AG08396 (cell line): ENCODE measurements at regions not wholly inside any gene's neighbourhood (a gene's known extent, or its start where the extent isn't known, plus 50 kb on each side); places are given as distances from the start of the nearest gene placed in this dataset.

ENCODE experiments used
- DNase-seq: peaks from one replicate; pipeline ENCODE4 v3.0.0; 2012; ENCODE audit warnings: low spot score, mixed read lengths

DNA sequence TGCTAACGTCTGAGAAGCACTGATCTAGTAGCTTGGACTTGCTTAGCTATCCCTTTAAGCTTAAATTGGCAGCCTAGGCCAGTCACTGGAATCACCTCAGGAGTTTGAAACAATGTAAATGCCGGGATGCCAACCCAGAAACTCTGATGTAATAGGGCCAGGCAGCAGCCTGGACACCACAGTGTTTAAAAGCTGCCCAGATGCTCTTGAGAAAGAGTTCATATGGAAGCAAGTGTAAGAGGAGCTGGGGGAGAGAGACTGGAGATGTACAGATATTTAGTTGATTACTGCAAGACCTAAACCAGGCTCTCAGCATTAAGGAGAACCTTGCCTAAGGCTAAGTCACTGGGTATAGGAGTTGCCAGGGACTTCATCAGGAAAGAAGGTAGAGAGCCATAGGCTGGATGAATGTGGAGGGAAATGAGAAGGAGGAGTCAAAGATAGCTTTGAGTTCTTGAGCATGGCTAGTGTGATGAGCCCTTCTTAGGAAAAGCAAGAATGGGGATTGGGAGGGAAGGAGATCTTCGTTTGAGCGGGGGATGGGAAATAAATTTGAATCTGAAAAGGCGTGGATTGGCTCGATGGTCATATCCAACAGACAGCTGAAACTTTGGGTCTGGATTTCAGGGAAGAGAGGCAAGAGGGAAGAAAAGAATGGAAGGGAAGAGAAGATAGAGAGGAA lies 392.9 kb upstream of the WWC1 start:
- no peak for DNase-seq

DNA sequence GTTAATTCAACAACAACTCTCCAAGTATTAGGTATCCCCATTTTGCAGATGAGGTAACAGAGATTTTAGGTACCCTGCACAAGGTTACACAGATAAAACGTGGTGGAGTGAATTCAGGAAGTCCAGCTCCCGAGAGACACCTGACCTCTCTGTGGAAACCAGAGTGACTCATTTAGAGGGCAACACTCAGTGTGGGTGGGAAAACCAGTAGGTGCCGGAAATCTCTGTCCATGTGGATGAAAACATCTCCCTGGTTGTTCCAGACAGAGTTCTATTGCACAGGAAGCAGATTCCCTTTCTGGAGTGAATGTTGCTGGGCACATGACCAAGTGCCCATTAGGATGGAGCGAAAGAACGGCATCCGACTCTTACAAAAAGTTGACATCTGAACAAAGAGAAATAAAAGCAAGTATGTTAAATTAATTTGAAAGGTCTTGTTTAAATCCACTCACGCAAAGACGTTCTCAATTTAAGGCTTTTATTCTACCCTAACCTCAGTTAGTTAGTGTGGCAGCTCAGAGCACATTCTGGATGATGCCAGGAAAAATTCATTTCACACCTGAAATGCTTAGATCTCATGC lies 391.9 kb upstream of the WWC1 start:
- DNase-seq, result no peak

DNA sequence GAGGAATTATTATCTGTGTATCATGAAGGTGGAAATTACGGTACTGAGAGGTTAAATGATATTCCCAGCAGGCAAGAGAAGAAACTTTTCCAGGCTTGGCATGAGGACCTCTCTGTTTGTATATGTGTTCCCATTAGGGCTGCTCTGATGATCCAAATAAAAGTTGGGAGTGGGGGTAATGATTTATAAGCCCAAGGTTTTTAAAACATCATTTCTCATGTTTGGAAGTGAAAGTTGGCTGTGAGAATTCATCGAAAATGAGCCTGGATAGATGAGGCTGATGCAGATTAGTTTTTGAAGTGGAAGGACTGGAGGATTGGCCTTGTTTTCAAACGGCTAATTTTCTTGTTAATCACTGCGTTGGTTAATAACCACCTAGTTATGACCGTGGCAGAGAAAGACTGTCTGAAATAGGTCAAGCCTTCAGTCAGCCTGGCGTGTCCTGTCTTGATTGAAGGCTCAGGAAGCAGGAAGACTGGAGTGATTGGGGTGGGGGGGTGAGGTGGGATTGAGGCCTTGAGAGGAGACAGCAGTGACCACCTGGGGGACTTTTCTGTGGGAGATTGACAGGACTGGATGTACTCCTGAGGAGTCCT lies 391.0 kb upstream of the WWC1 start:
- no peak for DNase-seq

DNA sequence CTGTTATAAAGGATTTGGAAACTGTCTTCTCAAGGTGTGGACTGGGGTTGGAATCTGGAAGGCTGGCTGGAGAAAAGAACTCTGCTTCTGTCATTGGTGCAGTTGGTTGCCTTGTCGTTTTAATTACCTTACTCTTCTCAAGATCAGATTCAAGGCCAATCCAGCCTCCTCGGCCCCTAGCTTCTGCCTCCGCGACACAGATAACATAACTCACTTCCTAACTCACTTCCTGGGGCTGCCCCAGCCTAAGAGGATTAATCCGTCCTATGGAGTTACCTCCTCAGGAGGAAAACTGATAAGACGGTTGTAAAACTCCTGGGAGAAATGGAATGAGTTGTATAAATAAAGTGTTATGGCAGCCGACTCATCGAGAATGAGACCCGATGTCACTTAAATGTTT lies 389.1 kb upstream of the WWC1 start:
- DNase-seq, result no peak

DNA sequence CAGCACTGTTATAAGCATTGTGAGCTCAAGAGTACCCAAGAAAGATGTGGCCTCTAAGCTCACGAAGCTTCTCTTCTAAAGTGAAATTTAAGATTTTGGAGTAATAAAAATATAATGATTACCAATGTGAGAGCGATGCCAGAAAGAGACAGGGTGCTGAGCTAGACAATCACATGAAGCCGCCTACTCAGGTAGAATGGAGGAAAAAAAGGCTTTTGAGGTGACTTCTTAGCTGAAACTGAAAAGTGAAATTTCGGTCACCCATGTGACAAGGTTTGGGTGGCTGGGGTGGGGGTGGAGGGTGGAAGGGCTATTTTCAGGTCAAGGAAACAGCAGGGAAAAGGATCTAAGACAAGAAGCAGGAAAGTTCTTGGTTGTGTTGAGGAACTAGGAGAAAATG lies 388.2 kb upstream of the WWC1 start:
- no peak for DNase-seq

DNA sequence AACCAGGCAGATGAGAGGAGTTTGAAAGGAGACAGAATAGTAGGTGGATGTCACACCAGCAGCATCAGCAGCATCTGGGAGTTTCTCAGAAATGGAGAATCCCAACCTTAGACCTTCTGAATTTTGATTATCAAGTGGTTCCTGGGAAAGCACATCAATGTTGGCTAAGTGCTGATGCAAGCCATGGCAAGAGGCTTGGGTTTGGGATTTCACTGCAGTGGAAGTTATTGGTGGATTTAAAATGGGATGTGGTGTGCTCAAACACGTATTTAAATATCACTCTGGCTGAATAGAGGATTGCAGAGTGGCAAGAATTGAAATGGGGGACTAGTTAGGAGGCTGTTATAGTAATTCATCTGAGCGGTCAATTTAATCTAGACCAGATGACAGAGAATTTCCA lies 387.8 kb upstream of the WWC1 start:
- DNase-seq, result no peak

DNA sequence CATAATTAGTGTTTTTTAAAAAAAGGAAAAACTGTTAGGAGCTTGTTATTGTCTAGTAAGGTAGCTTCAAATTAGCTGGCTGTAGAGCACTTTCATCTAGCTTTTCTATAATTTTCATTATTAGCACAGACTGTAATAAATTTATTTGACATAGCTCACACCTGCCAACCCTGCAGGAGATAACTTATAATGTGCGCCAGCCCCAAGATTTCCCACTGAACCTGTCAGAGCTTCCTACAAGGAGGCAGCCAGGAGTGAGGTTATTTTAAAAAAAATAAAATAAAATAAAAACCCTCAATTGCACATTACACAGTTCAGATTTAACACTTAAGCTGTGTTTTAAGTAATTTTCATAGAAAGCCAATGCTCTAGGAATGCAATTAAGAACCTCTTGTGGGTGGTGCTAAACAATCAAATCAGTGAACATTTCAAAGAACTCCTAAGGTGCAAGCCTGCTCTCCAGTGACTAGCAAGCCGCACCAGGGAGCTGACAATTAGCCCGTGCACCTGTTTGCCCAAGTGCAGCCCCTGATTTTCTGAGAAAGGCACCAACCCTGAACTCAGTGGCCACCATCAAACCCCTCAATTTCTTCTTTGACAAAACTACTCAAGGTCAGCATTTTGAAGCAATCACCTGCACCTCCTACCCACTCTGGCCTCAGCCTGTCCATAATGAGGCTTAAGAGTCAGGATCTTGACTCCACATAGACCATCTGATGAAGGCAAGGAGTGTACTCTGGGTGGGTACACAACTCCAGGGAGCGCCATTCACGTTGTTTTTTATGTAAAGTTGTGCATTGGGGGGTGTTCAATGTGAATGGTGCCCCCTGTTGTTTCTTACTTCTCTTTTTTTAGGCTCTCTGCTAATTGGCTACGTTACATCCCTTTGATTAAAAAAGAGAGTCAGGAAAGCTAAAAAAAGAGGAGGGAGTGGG lies 385.3 kb upstream of the WWC1 start:
- no peak for DNase-seq

DNA sequence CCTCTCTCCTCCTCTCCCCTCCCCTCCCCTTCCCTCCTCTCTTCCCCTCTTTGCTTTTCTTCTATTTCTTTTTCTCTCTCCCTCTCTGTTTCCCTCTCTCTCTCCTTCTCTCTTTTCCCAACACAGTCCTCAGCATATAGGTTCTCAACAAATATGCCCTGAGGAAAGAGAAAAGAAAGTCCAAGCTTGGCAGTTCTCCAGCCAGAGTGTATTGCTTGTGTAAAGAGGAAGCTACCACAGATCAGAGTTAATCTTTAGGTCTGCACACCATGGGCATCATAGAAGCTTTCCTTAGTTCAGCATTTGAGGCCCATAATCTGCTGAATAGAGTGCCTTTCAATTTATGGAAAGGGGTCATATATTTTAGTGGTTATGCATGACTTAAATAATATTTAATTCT lies 382.8 kb upstream of the WWC1 start:
- no peak for DNase-seq

DNA sequence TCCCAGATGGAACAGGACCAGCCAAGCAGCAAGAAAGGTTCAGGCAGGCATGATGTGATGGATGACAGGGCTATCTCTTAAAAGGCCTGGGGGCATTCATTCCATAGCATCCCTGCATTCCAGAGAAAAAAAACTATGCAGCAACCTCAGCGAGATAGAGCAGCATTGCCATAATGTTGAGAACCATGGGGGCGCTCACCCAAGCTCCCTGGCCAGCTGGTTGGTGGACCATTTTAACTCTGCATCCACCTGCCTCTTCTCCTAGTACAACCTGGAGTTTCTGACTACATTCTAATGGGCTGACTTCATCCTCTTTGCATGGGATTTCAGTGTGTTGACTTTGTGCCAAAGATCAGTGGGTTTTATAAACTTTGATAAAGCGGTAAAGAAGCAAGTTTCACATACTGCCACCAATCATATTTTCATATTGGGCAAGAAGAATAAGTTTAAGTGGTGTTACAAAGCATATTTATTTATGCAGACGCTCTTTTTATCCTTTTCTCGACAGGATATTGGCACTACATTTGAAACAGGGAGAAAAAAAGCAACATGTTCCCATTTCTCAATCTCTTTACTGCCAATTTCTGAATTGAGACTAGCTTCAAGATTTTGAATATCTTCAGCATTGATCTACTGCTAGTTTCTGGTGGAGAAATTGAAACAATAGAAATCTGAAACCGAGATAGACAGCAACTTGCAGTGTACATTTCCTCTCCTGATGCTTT lies 378.3 kb upstream of the WWC1 start:
- no peak for DNase-seq

DNA sequence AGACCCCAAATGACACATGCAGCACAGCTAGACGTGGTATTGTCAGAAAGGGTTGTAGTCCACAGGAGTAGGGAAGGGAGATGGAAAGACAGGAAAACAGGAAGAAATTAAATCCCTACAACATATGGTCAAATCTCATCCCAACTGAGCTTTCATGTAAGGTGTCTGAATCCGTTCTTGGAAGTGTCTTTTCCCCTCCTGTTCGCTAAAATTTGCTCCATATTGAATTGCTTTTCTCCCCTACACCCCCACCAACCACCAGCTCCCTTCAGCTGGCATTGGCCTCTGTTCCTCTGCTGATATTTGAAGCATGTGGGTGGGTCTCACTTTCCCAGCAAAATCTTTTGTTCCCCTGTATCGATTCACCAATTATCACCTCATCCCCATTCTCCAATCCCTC lies 376.2 kb upstream of the WWC1 start:
- no peak for DNase-seq

DNA sequence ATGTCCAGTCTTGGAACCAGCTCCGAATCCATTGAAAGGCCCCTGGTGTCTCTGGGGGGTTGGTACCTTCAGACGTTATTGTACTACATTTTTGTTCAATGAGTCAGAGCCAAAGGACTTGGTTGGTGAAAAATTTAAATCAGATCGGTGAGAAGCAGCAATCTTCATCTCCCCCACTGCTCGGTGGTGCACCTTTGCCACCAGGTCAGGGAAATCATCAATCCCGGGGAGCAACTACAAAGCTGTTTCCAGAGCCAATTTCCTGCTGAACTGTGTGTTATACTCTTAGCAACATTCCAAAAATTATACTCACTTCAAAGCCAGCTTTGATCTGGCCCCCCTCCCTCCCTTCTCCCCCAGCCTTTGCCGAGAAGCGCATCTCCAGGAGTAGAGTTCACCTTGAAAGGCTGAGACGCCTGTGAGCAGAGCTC lies 375.2 kb upstream of the WWC1 start:
- no peak for DNase-seq

DNA sequence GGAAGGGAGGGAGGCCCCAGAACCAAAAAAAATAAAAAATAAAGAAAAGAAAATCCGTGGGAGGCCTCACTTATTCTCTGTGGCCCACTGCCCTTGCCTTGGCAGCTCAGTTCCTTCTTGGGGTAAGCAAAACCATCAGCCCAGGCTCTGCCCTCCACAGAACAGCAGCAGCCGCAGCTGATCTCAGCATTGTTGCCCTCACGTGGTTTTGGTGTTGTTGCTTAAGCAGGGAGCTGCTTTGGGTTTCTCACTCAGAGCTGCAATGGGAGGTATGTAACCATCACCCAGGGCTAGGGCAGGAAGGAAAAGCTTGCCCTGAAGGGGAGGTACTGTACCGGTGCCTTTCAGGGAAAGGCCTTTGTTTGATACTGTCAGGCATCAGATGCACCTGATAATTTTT lies 374.7 kb upstream of the WWC1 start:
- no peak for DNase-seq

DNA sequence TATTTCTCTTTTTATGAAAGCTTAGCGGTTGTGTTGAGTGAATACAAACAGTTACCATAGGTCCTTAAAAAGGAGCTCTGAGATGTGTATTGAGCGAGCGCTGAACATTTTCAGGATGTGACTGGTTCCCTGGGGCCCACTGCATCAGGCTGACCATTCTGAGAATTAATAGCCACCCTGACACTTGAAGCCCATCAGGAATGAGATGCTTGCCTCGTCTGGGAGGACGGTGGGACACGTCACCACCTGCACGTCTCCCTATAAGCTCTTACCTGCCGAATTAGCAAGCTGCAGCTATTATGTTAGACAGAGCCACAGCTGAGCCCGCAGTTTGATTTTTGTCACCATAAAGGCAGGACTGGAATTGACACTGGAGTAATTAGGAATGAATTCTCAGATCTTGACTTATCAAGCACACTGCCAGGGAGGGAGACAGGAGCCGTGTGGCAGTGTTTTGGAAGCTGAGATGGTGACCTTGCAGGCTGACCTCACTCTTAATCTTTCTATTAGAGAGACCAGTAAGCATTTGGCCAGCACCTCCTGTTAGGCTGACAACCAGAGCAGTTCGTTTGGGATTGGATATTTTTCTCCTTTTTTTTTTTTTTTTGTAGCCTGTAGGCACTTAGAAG lies 373.1 kb upstream of the WWC1 start:
- DNase-seq, result no peak

DNA sequence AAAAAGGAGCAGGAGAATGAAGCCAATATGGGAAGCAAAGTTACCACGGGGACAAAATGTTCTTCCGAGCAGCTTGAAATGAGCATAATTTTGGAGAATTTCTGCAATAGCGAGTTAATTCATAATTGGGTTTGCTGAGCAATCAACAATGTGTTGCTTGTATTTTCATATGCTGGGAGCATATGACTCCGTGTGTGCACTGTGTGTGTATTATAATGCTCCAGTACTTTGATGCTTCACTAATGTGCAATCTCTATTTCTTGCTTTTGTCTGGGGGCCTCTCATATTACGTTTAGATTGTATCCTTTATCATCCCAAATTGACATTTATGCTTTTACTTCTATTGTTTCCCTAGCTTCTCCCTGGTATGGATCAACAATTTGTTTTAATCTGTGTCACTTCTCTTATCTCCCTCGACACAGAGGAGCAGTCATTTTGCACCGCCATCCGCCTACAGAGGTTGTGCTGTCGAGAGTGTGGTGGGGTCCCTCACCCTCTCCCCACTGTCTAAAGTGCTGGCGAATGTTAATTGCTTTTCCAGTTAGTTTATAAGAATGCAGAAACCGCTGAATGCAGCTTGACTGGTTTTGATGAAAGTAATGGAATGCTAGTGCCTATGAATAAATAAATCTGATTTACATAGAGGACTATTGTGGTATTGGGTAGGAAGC lies 372.5 kb upstream of the WWC1 start:
- DNase-seq, result no peak

DNA sequence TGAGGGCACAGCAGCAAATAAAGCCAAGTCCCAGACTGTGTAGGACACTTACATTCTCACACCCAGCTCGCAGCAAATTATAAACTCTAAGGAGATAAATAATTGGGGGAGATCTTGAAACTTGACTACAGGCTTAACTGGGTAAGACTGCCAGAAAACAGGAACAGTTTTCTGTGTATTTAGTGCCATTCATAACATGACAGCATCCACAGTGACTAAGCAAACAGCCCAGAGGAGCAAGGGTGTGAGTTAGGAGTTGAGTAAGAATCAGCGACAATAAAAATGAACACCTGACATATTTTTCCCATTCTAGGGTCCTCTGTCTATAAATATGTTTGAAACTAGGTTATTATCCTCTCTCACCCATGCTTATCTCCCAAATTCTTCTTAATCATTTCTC lies 370.9 kb upstream of the WWC1 start:
- DNase-seq, result no peak

DNA sequence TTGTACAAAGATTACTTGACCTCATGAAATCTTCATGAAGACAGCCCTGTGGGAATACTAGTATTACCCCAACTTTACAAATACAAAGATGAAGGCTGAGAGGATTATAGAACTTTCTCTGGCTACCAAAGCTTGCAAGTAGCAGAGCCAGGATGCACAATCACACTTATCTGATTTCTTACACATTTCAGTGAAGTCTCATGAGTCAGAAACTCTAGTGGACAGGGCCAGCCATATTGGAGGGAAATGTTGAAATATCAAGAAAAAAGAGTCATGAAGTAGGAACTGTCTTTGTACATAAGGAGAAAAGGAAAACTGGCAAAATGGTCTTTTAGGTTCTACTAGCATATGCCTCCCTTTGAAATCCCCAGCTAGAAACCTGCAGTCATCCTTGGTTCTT lies 369.6 kb upstream of the WWC1 start:
- DNase-seq, result no peak

DNA sequence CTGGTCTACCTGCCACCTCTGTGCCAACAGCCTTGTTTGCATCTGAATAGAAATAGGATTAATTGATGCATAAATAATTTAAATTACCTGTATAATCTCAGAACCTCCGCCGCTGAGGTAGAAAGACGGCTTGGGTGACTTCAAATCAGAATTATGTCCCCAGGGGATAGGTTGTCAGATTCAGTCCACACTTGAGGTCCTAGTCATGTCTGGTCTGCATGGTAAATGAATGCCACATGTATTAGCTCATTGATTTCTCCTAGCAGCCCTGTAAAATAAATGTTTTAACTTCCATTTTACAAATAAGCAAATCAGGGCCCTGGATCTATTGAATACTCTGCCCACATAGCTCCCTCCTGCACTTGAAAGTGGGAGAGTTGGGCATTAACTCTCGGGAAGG lies 368.0 kb upstream of the WWC1 start:
- DNase-seq, result no peak

DNA sequence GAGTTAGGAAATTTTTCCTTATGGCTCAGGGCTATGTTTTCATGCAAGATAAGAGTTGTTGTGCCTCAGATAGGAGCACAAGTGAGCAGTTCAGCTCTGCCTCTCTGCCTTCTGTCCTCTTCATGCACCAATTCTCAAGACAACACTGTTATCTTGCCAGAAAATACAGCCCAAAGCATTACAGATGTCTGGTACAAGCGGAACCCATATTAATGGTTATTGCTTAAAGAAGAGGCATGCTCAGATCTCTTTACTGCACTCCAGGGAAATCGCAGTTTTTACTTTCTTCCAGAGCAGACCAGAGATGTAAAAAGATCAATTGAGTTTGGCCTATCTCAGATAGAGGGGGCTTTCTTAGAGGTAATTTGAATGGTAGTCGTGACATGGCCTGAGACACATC lies 361.6 kb upstream of the WWC1 start:
- DNase-seq, result no peak

DNA sequence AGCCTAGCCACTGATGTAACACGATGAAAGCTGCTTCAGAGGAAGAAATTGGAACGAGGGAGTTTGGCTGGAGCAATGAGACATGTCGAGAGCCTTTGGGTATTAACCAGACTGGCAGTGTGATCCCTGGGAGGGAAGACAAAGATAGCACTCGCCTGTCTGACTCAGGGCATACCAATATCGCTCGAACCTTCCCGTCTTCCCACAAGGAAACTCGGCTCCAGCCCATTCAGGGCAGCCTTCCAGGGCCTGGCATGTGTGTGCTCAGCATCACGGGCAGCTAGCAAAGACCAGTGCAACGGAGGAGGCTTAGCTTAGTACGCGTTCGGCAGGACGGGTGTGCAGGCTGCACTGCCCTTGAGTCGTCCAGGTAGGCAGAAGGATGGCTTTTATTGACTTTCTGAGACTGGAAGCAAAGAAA lies 356.9 kb upstream of the WWC1 start:
- no peak for DNase-seq

DNA sequence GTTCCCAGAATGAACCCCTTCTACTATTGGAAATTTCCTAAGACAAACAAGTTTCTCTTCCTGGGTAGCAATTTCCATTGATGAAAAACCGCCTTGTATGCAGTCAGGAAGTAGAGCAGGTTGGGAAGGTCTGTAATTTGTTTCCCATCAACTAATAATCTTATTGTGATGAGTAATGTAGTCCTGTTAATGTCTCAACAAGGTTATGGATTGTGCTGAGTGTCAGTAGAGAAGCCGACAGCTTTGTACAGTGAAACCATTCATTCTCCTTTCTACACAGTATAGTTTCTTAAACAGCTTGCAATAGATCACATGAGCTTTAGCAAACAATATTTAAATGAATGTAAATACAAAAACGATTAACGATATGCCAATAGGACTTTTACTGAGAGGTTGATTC lies 355.4 kb upstream of the WWC1 start:
- DNase-seq, result no peak
